BLaER1 treated with 17β-estradiol and CSF1 and Interleukin-3, amounts not matched to agents 10 nM and 100 nM (cell line): ENCODE measurements at regions not wholly inside any gene's neighbourhood (a gene's known extent, or its start where the extent isn't known, plus 50 kb on each side); places are given as distances from the start of the nearest gene placed in this dataset.

Experiments used
- H3K27ac ChIP-seq, 11 experiments: shearing (Covaris generic); formaldehyde crosslinking; 2 replicates each; pipeline ENCODE4 v1.8.1; 2022
- H3K27me3 ChIP-seq, 11 experiments: shearing (Covaris generic); formaldehyde crosslinking; 2 replicates each; pipeline ENCODE4 v1.8.1; 2022
- H3K36me3 ChIP-seq, 11 experiments: shearing (Covaris generic); formaldehyde crosslinking; 2 replicates each; pipeline ENCODE4 v1.8.1; 2022
- H3K4me1 ChIP-seq, 10 experiments: shearing (Covaris generic); formaldehyde crosslinking; 2 replicates each; pipeline ENCODE4 v1.8.1; 2022
- H3K4me2 ChIP-seq, 11 experiments: shearing (Covaris generic); formaldehyde crosslinking; 2 replicates each; pipeline ENCODE4 v1.8.1; 2022
- H3K4me3 ChIP-seq, 10 experiments: shearing (Covaris generic); formaldehyde crosslinking; 2 replicates each; pipeline ENCODE4 v1.8.1; 2022
- H3K9ac ChIP-seq, 11 experiments: shearing (Covaris generic); formaldehyde crosslinking; 2 replicates each; pipeline ENCODE4 v1.8.1; 2022
- H3K9me3 ChIP-seq, 11 experiments: shearing (Covaris generic); formaldehyde crosslinking; replicated peaks in 1 of 11; 2 replicates each; pipeline ENCODE4 v1.8.1; 2022
- H4K20me1 ChIP-seq, 11 experiments: shearing (Covaris generic); formaldehyde crosslinking; 2 replicates each; pipeline ENCODE4 v1.8.1; 2022
- Cebpa-rat ChIP-seq, 11 experiments: shearing (Covaris generic); IDR thresholded peaks; 2 replicates each; pipeline ENCODE4 v1.8.1; 2022

- Histone ChIP-seq H3K36me3 (no peaks in the 10 kb centered on the region; a peak in 1 of 22 replicates), H4K20me1 (no peaks in the 10 kb centered on the region), H3K4me2 (peak overlapping the region; percentile 75 to 88 (median 84)), H3K9me3 (peaks cover 8 to 30% (median 28%) of the 10 kb centered on the region in 11 experiments), H3K9ac (peak overlapping the region; percentile 32 to 76 (median 72)), H3K4me3 (peak overlapping the region; percentile 11 to 63 (median 41); a peak in 14 of 20 replicates), H3K4me1 (peaks cover 38 to 52% (median 43%) of the 10 kb centered on the region in 10 experiments), H3K27ac (peak overlapping the region; percentile 27 to 86 (median 83); a peak in 21 of 22 replicates), H3K27me3 (no peaks in the 10 kb centered on the region)
- no peak for TF ChIP-seq Cebpa-rat (IDR thresholded peaks at IDR 0.05)
Measured at GRCh38 chr21:35204850-35205541, 155.9 kb upstream of the RUNX1 start.

GRCh38 chr21:35204125-35204524 lies 155.0 kb upstream of the RUNX1 start:
- Histone ChIP-seq H3K4me3 (no peak overlapping the region), H3K36me3 (no peaks in the 10 kb centered on the region), H3K27me3 (no peaks in the 10 kb centered on the region), H4K20me1 (no peaks in the 10 kb centered on the region), H3K9me3 (peaks cover 0 to 21% (median 19%) of the 10 kb centered on the region in 11 experiments; a peak in 18 of 22 replicates), H3K27ac (no peak overlapping the region), H3K4me2 (peak overlapping the region; percentile 1 to 88 (median 79); a peak in 14 of 22 replicates), H3K9ac (no peak overlapping the region), H3K4me1 (peaks cover 38 to 52% (median 43%) of the 10 kb centered on the region in 10 experiments)
- no peak for TF ChIP-seq Cebpa-rat (IDR thresholded peaks at IDR 0.05)

DNA sequence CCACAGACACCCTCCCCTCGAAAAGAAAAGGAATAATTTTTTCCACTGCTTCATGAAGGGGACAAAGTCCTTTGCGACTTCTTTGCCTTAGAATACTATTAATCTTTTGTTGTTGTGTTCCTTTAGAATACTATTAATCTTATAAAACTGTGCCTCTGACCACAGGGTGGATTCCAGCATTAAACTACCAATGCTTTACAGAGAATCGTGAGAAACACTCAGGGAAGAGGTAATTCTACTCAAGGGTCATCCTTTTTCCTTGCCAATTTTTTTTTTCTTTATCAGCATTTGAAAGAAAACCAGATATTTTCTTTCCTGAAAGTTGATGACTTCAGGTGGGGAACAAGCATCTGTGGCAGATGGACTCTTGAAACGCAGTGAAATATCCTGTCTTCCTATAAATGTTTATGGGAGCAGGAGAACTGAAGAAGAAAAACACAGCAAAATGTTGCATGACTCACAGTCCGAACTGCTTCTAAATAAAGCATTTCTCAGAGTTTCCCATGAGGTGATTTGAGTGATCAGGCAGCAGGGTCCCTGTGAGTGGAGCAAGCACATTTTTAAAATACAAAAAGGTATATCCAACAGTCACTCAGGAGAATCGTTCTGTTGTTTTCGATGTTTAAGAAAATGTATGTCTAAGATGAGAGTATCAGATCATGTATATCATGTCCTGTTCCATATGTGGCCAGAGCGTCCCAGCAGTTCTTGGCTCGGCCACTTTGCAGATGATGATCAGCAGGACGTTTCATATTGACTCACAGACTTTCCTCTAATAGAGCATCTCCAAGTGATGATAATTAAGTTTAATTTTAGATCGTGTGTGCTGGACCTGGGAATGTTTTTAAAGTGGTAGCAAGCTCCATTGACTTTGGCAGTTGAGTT lies 154.2 kb upstream of the RUNX1 start:
- Histone ChIP-seq H3K9ac (no peak overlapping the region), H3K4me2 (peak overlapping the region in 10 of 11 experiments; percentile 1 to 85 (median 36); a peak in 10 of 22 replicates), H4K20me1 (no peaks in the 10 kb centered on the region), H3K9me3 (peaks cover 0 to 14% (median 11%) of the 10 kb centered on the region in 11 experiments; a peak in 12 of 22 replicates), H3K27ac (no peak overlapping the region), H3K27me3 (no peaks in the 10 kb centered on the region), H3K4me1 (peaks cover 38 to 52% (median 43%) of the 10 kb centered on the region in 10 experiments), H3K4me3 (no peak overlapping the region), H3K36me3 (no peaks in the 10 kb centered on the region)
- TF ChIP-seq Cebpa-rat (IDR thresholded peaks at IDR 0.05), result no peak

DNA sequence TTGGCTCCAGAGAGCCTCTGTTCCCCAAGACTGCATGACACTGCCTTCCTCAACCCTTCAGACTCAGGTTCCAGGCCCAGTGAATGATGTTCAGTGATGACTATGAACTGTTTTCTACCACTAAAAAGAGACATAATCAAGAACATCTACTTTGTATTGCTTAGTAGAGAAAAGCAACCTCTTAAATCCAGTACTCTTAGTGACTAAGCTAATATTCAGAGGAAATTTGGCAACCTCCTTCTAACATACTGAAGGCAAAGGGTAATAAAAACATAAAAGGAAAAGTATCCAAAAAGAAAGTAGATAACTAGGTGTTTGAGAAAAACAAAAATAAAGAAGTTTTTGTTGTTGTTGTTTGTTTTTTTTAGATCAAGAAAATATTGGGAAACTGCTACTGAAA lies 153.3 kb upstream of the RUNX1 start:
- Histone ChIP-seq H3K9me3 (peaks cover 0 to 10% (median 5%) of the 10 kb centered on the region in 11 experiments; a peak in 9 of 22 replicates), H4K20me1 (no peaks in the 10 kb centered on the region), H3K36me3 (no peaks in the 10 kb centered on the region), H3K27me3 (no peaks in the 10 kb centered on the region), H3K4me2 (no peak overlapping the region), H3K4me1 (peaks cover 38 to 46% (median 42%) of the 10 kb centered on the region in 10 experiments), H3K4me3 (no peak overlapping the region), H3K27ac (no peak overlapping the region), H3K9ac (no peak overlapping the region)
- no peak for TF ChIP-seq Cebpa-rat (IDR thresholded peaks at IDR 0.05)

GRCh38 chr21:35201799-35202198 lies 152.7 kb upstream of the RUNX1 start:
- no peaks in the 10 kb centered on the region for H3K36me3 ChIP-seq
- no peak overlapping the region for H3K27ac ChIP-seq
- H3K27me3 ChIP-seq, result no peaks in the 10 kb centered on the region
- H4K20me1 ChIP-seq, result no peaks in the 10 kb centered on the region
- H3K4me2 ChIP-seq, result no peak overlapping the region
- H3K4me3 ChIP-seq, result no peak overlapping the region
- no peak for TF ChIP-seq Cebpa-rat (IDR thresholded peaks at IDR 0.05)
- no peak overlapping the region for H3K9ac ChIP-seq
- peaks cover 31 to 41% (median 36%) of the 10 kb centered on the region in 10 experiments for H3K4me1 ChIP-seq
- peaks cover 3 to 9% (median 6%) of the 10 kb centered on the region in 11 experiments; a peak in 12 of 22 replicates for H3K9me3 ChIP-seq

DNA sequence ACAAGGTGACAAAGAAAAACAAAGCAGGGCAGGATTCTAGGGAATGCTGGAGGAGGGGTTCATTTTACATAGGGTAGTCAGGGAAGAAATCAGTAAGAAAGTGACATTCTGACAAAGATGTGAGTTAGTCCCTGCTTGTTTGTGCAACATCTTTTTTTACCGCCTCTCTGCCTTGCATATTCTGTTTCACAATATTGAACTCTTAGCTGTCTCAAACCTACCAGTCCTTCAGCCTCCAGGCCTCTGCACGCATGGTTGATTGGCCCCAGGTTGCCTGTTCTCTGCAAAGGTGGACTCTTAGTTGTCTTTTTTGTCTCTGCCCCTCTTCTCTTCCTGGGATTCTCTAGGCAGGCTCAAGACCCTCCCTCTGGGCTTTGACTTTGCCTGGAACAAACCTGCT lies 152.2 kb upstream of the RUNX1 start:
- no peak overlapping the region for H3K27ac ChIP-seq
- peaks cover 26 to 36% (median 31%) of the 10 kb centered on the region in 10 experiments for H3K4me1 ChIP-seq
- TF ChIP-seq Cebpa-rat (IDR thresholded peaks at IDR 0.05), result no peak
- H3K36me3 ChIP-seq, result no peaks in the 10 kb centered on the region
- H3K9me3 ChIP-seq, result peaks cover 6 to 13% (median 10%) of the 10 kb centered on the region in 11 experiments; a peak in 15 of 22 replicates
- no peak overlapping the region for H3K9ac ChIP-seq
- no peak overlapping the region for H3K4me2 ChIP-seq
- no peak overlapping the region for H3K4me3 ChIP-seq
- H3K27me3 ChIP-seq, result no peaks in the 10 kb centered on the region
- no peaks in the 10 kb centered on the region for H4K20me1 ChIP-seq

DNA sequence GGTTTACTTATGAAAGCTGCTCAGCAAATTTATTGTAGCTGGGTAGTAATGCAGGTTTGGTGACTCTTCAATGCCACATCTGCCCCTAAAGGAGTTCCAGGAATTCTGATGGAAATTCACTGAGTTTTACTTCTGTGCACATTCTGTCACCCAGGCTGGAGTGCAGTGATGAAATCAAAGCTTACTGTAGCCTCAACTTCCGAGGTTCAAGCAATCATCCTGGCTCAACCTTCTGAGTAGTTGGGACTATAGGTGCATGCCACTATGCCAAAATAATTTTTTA lies 150.6 kb upstream of the RUNX1 start:
- H3K36me3 ChIP-seq, result no peaks in the 10 kb centered on the region
- no peak overlapping the region for H3K9ac ChIP-seq
- peaks cover 10 to 20% (median 15%) of the 10 kb centered on the region in 10 experiments; a peak in 19 of 20 replicates for H3K4me1 ChIP-seq
- H4K20me1 ChIP-seq, result no peaks in the 10 kb centered on the region
- H3K4me3 ChIP-seq, result no peak overlapping the region
- no peak overlapping the region for H3K27ac ChIP-seq
- no peak for TF ChIP-seq Cebpa-rat (IDR thresholded peaks at IDR 0.05)
- peaks cover 13 to 29% (median 22%) of the 10 kb centered on the region in 11 experiments for H3K9me3 ChIP-seq
- no peaks in the 10 kb centered on the region for H3K27me3 ChIP-seq
- no peak overlapping the region for H3K4me2 ChIP-seq

DNA sequence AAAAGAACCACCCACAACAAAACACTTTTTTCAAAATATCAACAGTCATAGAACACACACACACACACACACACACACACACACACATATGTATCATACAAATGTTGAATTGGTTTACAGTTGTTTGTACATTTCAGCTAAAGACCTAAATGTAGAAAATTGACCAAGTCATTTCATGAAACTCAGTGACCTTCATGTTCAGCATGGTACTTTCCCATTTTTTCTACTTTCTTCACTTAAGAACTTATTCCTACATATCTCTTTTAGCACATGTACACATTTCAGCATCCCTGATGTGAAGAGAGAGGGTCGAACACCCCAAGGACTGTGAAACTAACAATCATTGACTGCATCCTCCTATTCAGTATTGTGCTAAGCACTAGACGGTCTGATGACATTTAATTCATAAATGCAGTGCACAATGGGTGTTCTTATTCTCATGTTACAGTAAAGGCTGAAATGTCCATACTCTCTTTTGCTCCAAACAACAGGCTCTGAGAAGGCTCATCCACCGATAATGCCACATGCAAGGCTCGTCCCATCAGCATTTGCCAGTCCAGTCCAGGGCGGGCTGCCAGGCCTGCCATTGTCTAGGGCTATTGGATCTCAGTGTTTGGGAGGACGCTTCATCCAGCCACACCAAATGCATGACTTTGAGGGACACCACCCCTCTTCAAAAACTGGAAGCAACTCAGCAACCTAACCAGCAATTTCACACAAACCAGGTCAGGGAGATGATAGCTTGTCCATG lies 150.1 kb upstream of the RUNX1 start:
- Histone ChIP-seq H3K4me2 (no peak overlapping the region), H3K36me3 (no peaks in the 10 kb centered on the region), H3K9ac (no peak overlapping the region), H3K9me3 (peaks cover 18 to 34% (median 27%) of the 10 kb centered on the region in 11 experiments), H3K27ac (no peak overlapping the region), H3K4me1 (peaks cover 6 to 15% (median 10%) of the 10 kb centered on the region in 10 experiments; a peak in 18 of 20 replicates), H3K27me3 (no peaks in the 10 kb centered on the region), H4K20me1 (no peaks in the 10 kb centered on the region), H3K4me3 (no peak overlapping the region)
- TF ChIP-seq Cebpa-rat (IDR thresholded peaks at IDR 0.05), result no peak

GRCh38 chr21:35198565-35198964 lies 149.5 kb upstream of the RUNX1 start:
- Histone ChIP-seq H3K9ac (no peak overlapping the region), H3K4me2 (no peak overlapping the region), H3K4me1 (peaks cover 0 to 9% (median 4%) of the 10 kb centered on the region in 10 experiments; a peak in 12 of 20 replicates), H3K27me3 (no peaks in the 10 kb centered on the region), H3K9me3 (peaks cover 24 to 40% (median 33%) of the 10 kb centered on the region in 11 experiments), H3K36me3 (no peaks in the 10 kb centered on the region), H3K4me3 (no peak overlapping the region), H4K20me1 (no peaks in the 10 kb centered on the region), H3K27ac (no peak overlapping the region)
- TF ChIP-seq Cebpa-rat (IDR thresholded peaks at IDR 0.05), result no peak
